Gastrocnemius medialis (tissue), 4 donors: ENCODE measurements at regions not wholly inside any gene's neighbourhood (a gene's known extent, or its start where the extent isn't known, plus 50 kb on each side); places are given as distances from the start of the nearest gene placed in this dataset.

Source experiments
- POLR2A ChIP-seq, 2 donors: fragments of 450-650 bp; IDR thresholded peaks; one replicate each; pipeline ENCODE4 v1.6.1; 2017; ENCODE audit warnings: antibody characterized with exemption in 2 of 2, mild to moderate bottlenecking in 2 of 2, moderate library complexity in 2 of 2
- TF ChIP-seq, protein P1 (sequence below), 5 experiments: fragments of 450-650 bp in 3 of 5; fragments of 200-600 bp in 2 of 5; sonication (generic) in 2 of 5; IDR thresholded peaks in 4 of 5; conservative IDR thresholded peaks in 1 of 5; 1 replicate in 4 of 5; 2 replicates in 1 of 5; pipeline ENCODE4 v1.5.1; 2016 to 2019; ENCODE audit warnings: antibody characterized with exemption in 5 of 5, mild to moderate bottlenecking in 3 of 5, moderate library complexity in 3 of 5

DNA sequence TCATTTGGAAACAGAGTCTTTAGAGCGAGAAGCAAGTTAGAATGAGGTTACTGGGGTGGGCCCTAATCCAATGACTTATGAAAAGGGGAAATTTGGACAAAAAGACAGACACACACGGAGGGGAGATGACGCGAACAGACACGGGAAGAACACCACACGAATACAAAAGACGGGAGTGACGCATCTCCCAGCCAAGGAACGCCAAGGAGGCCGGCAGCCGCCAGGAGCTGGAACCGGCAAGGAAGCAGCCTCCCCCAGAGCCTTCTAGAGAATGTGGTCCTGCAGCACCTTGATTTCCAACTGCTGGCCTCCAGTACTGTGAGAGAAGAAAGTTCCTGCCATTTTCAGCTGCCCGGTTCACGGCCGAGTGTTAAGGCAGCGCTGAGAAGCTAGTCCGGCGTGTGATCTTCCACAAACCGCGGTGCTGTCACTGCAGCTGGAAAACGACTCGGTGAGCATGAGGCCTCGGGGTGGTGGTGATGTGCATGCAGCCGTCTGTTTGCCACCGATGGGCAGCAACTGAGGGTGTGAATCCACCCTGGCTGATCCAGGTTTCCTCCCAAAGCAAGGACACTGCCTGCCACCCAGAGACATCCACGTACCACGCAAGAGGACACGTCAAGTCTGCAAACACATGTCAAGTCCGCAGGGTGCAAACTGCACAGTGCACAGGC, 124.5 kb downstream of the NCOR2 start:
- TF ChIP-seq, protein P1, sequence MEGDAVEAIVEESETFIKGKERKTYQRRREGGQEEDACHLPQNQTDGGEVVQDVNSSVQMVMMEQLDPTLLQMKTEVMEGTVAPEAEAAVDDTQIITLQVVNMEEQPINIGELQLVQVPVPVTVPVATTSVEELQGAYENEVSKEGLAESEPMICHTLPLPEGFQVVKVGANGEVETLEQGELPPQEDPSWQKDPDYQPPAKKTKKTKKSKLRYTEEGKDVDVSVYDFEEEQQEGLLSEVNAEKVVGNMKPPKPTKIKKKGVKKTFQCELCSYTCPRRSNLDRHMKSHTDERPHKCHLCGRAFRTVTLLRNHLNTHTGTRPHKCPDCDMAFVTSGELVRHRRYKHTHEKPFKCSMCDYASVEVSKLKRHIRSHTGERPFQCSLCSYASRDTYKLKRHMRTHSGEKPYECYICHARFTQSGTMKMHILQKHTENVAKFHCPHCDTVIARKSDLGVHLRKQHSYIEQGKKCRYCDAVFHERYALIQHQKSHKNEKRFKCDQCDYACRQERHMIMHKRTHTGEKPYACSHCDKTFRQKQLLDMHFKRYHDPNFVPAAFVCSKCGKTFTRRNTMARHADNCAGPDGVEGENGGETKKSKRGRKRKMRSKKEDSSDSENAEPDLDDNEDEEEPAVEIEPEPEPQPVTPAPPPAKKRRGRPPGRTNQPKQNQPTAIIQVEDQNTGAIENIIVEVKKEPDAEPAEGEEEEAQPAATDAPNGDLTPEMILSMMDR (IDR thresholded peaks at IDR 0.05 in 4 of 5, conservative IDR thresholded peaks at IDR 0.05 in 1 of 5) = no peak
- no peak for TF ChIP-seq POLR2A (IDR thresholded peaks at IDR 0.05)
